ENCODE measurements at regions not wholly inside any gene's neighbourhood (a gene's known extent, or its start where the extent isn't known, plus 50 kb on each side); places are given as distances from the start of the nearest gene placed in this dataset.

GRCh38 chr20:60990061-60990460 is 262.0 kb upstream of the CDH4 start (continued):
- no peak for TF ChIP-seq HOXB13 (CRISPR knock-in tag; IDR thresholded peaks at IDR 0.05; ENCODE audit: low read depth)
- no peak for TF ChIP-seq TP53 (CRISPR knock-in tag; IDR thresholded peaks at IDR 0.05)
- TF ChIP-seq GATA3 (IDR thresholded peaks at IDR 0.05; ENCODE audit: borderline replicate concordance): no peak
- no peak for TF ChIP-seq BCL3 (IDR thresholded peaks at IDR 0.05)
- TF ChIP-seq RARB (CRISPR knock-in tag; IDR thresholded peaks at IDR 0.05): no peak
- TF ChIP-seq E2F6 (IDR thresholded peaks at IDR 0.05; ENCODE audit: borderline replicate concordance, low read depth): no peak
- no peak for TF ChIP-seq RNF2 (IDR thresholded peaks at IDR 0.05; ENCODE audit: borderline replicate concordance, low read depth)

- TF ChIP-seq CHD4 (IDR thresholded peaks at IDR 0.05; ENCODE audit: borderline replicate concordance) (no peak), ZC3H11A (IDR thresholded peaks at IDR 0.05) (no peak), ZNF302 (CRISPR knock-in tag; IDR thresholded peaks at IDR 0.05) (no peak), JUNB (IDR thresholded peaks at IDR 0.05) (no peak), RNF2 (IDR thresholded peaks at IDR 0.05; ENCODE audit: borderline replicate concordance, low read depth) (no peak), RCOR1 (IDR thresholded peaks at IDR 0.05; ENCODE audit: low read depth, low read length) (no peak), ZSCAN20 (CRISPR knock-in tag; IDR thresholded peaks at IDR 0.05) (no peak), ATOH8 (CRISPR knock-in tag; IDR thresholded peaks at IDR 0.05; ENCODE audit: low read depth) (no peak), RAD21 (conservative IDR thresholded peaks at IDR 0.05 in 1 of 2, IDR thresholded peaks at IDR 0.05 in 1 of 2) (no peak), HOXA7 (CRISPR knock-in tag; IDR thresholded peaks at IDR 0.05) (no peak), POLR2A (IDR thresholded peaks at IDR 0.05; ENCODE audit: low read length) (no peak)
- FAIRE-seq: no peak
- ATAC-seq: no peak
Measured at GRCh38 chr20:60990643-60991042, 261.4 kb upstream of the CDH4 start.

GRCh38 chr20:60993433-60994044 is 258.5 kb upstream of the CDH4 start:
- POLR2A ChIA-PET: no interaction called here
- no peaks in the 10 kb centered on the region for H3K4me1 ChIP-seq
- no peak overlapping the region for H3K4me3 ChIP-seq
- 61% methylated on average over 9 of the region's 9 CpGs for WGBS (ENCODE audit: missing lambda C conversion rate)
- TF ChIP-seq RARB (CRISPR knock-in tag; IDR thresholded peaks at IDR 0.05) (no peak), SMC3 (IDR thresholded peaks at IDR 0.05) (peak; percentile 21; the same call in 1 of the 3 replicates), RCOR1 (IDR thresholded peaks at IDR 0.05; ENCODE audit: low read depth, low read length) (no peak), USF2 (IDR thresholded peaks at IDR 0.05) (no peak), ZC3H11A (IDR thresholded peaks at IDR 0.05) (no peak), RAD21 (conservative IDR thresholded peaks at IDR 0.05 in 1 of 2, IDR thresholded peaks at IDR 0.05 in 1 of 2) (peak; percentile 37 to 61; a peak in 4 of 5 replicates), CTCF (IDR thresholded peaks at IDR 0.05) (peak; percentile 36; the same call in 2 of the 3 replicates)
- FAIRE-seq (no peak), ATAC-seq (peak; percentile 76 to 86; a peak in 5 of 6 replicates), DNase-seq (ENCODE audit: low read depth in 1 of 2, low spot score in 1 of 2) (peak; percentile 22 to 33)
- CTCF ChIA-PET: interaction anchor here (0.6 to 1.3 kb wide), 8 partner anchors 9 to 309 kb away, joined by 3 to 7 read pairs (median 4); no protein-coding TSS in a partner anchor
- peak overlapping the region in 1 of 2 experiments; percentile 49; a peak in 1 of 6 replicates for H3K27ac ChIP-seq
- no peak overlapping the region for H3K4me2 ChIP-seq
- no peaks in the 10 kb centered on the region for H3K9me3 ChIP-seq

More at GRCh38 chr20:60990643-60991042, 261.4 kb upstream of the CDH4 start:
- Histone ChIP-seq H3K4me2 (no peak overlapping the region), H3K4me3 (no peak overlapping the region), H3K9me3 (no peaks in the 10 kb centered on the region), H3K4me1 (no peaks in the 10 kb centered on the region), H3K27ac (no peak overlapping the region)
- 69% methylated on average over 12 of the region's 12 CpGs for WGBS (ENCODE audit: missing lambda C conversion rate)
- CTCF ChIA-PET: interaction anchor here (1.2 kb wide), 1 partner anchor 272 kb away, joined by 3 read pairs; no protein-coding TSS in a partner anchor
- DNase-seq (ENCODE audit: low read depth in 1 of 2, low spot score in 1 of 2): no peak
- POLR2A ChIA-PET: no interaction called here
